Neural cell (in vitro differentiated cells): ENCODE measurements at regions not wholly inside any gene's neighbourhood (a gene's known extent, or its start where the extent isn't known, plus 50 kb on each side); places are given as distances from the start of the nearest gene placed in this dataset.

Experiments used
- H2AFZ ChIP-seq: fragments of 200-600, 300-800 bp; sonication (generic), shearing (Covaris generic); 2 replicates; pipeline ENCODE4 v1.6.0; 2014; ENCODE audit warnings: low read depth, mild to moderate bottlenecking, antibody characterized with exemption, low read length, moderate library complexity
- H3F3A ChIP-seq: fragments of 200-600 bp; shearing (Covaris generic); 2 replicates; pipeline ENCODE4 v1.6.1; 2016; ENCODE audit warnings: mild to moderate bottlenecking, moderate library complexity, mixed read lengths, antibody characterized with exemption, low read length; ENCODE audit not compliant: insufficient read depth, poor library complexity, severe bottlenecking
- H3K27ac ChIP-seq: fragments of 200-600, 300-800 bp; sonication (generic), shearing (Covaris generic); 2 replicates; pipeline ENCODE4 v1.5.1; 2014; ENCODE audit warnings: mild to moderate bottlenecking, low read length, moderate library complexity
- H3K27me3 ChIP-seq: fragments of 300-800, 200-600 bp; sonication (generic), shearing (Covaris generic); 2 replicates; pipeline ENCODE4 v1.6.0; 2014; ENCODE audit warnings: mild to moderate bottlenecking, low read depth, low read length, moderate library complexity; ENCODE audit not compliant: insufficient read depth
- H3K36me3 ChIP-seq: fragments of 300-800, 200-600 bp; sonication (generic), shearing (Covaris generic); 2 replicates; pipeline ENCODE4 v1.5.1; 2014; ENCODE audit warnings: mild to moderate bottlenecking, antibody characterized with exemption, low read length, moderate library complexity; ENCODE audit not compliant: insufficient read depth
- H3K4me2 ChIP-seq: fragments of 300-800, 200-600 bp; sonication (generic), shearing (Covaris generic); 2 replicates; pipeline ENCODE4 v1.6.0; 2014; ENCODE audit warnings: mild to moderate bottlenecking, low read length
- H3K4me3 ChIP-seq: fragments of 300-800, 200-600 bp; sonication (generic), shearing (Covaris generic); 2 replicates; pipeline ENCODE4 v1.5.1; 2014; ENCODE audit warnings: mild to moderate bottlenecking, low read length, moderate library complexity
- H3K79me2 ChIP-seq: fragments of 200-600 bp; shearing (Covaris generic); replicated peaks from 2 replicates; pipeline ENCODE4 v1.6.0; 2014; ENCODE audit warnings: mild to moderate bottlenecking, low read length, moderate library complexity; ENCODE audit not compliant: insufficient read depth
- H3K9ac ChIP-seq: fragments of 300-800, 200-600 bp; sonication (generic), shearing (Covaris generic); 2 replicates; pipeline ENCODE4 v1.6.1; 2016; ENCODE audit warnings: mild to moderate bottlenecking, low read length, mixed read lengths
- H3K9me2 ChIP-seq: fragments of 200-600 bp; shearing (Covaris generic); 2 replicates; pipeline ENCODE4 v1.6.1; 2016; ENCODE audit warnings: mild to moderate bottlenecking, low read length, mixed read lengths; ENCODE audit not compliant: insufficient read depth
- H3K9me3 ChIP-seq: fragments of 200-600, 300-800 bp; sonication (generic), shearing (Covaris generic); 2 replicates; pipeline ENCODE4 v1.6.1; 2016; ENCODE audit warnings: mild to moderate bottlenecking, mixed run types, low read length, moderate library complexity, mixed read lengths
- H4K20me1 ChIP-seq: fragments of 200-600 bp; shearing (Covaris generic); 2 replicates; pipeline ENCODE4 v1.6.1; 2016; ENCODE audit warnings: mild to moderate bottlenecking, mixed run types; ENCODE audit not compliant: insufficient read depth
- EP300 ChIP-seq: fragments of 450-650 bp; conservative IDR thresholded peaks from 2 replicates; pipeline ENCODE4 v1.6.1; 2014; ENCODE audit warnings: antibody characterized with exemption, mild to moderate bottlenecking, moderate library complexity; ENCODE audit not compliant: poor library complexity, severe bottlenecking
- EZH2 ChIP-seq: fragments of 200-600, 300-800 bp; shearing (Covaris generic), sonication (generic); IDR thresholded peaks from 2 replicates; pipeline ENCODE4 v1.6.1; 2014; ENCODE audit warnings: antibody characterized with exemption, low read length, borderline replicate concordance, mild to moderate bottlenecking; ENCODE audit not compliant: insufficient read depth, poor library complexity, severe bottlenecking
- MXI1 ChIP-seq: fragments of 450-650 bp; conservative IDR thresholded peaks from 2 replicates; pipeline ENCODE4 v1.6.1; 2014; ENCODE audit warnings: antibody characterized with exemption, mild to moderate bottlenecking; ENCODE audit not compliant: poor library complexity, severe bottlenecking
- POLR2AphosphoS5 ChIP-seq: IDR thresholded peaks from 2 replicates; pipeline ENCODE4 v1.6.1; 2012
- RAD21 ChIP-seq: fragments of 450-650 bp; conservative IDR thresholded peaks from 2 replicates; pipeline ENCODE4 v1.6.1; 2014; ENCODE audit warnings: antibody characterized with exemption, mild to moderate bottlenecking, moderate library complexity
- SMC3 ChIP-seq: fragments of 450-650 bp; conservative IDR thresholded peaks from 2 replicates; pipeline ENCODE4 v1.6.1; 2014; ENCODE audit warnings: antibody characterized with exemption, mild to moderate bottlenecking, moderate library complexity; ENCODE audit not compliant: poor library complexity
- TAF1 ChIP-seq: IDR thresholded peaks from 2 replicates; pipeline ENCODE4 v1.6.1; 2012; ENCODE audit warnings: low read depth
- TF ChIP-seq, protein P1 (sequence below): fragments of 450-650 bp; IDR thresholded peaks from 2 replicates; pipeline ENCODE4 v1.5.1; 2014; ENCODE audit warnings: antibody characterized with exemption, mild to moderate bottlenecking, moderate library complexity; ENCODE audit not compliant: poor library complexity, severe bottlenecking
- TF ChIP-seq, protein P2 (sequence below): IDR thresholded peaks from 2 replicates; pipeline ENCODE4 v1.6.1; 2012; ENCODE audit warnings: borderline replicate concordance

DNA sequence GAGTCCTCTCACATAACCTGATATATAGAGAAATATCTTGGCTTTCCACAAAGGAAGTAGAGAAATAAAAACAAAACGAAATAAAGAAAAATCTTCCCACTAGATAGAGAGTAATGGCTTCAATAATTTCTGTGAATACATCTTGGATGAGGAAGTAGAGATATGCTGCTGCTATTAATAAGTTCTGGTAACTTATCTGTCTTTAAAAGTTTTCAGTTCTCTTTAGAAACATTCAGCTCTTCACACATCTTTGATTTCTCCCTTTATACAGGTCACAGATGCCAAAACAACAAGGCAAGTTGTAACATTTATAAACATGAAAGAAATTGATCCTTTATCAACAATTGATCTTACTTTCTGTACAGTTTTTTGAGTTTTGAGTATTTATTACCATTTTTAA, 615.8 kb downstream of the TRAM1L1 start:
- Histone ChIP-seq H3K27me3 (no peaks in the 10 kb centered on the region), H2AFZ (no peak overlapping the region), H3K4me3 (no peak overlapping the region), H3F3A (no peaks in the 10 kb centered on the region), H3K4me2 (no peak overlapping the region), H3K9me3 (no peaks in the 10 kb centered on the region), H4K20me1 (no peaks in the 10 kb centered on the region), H3K36me3 (no peaks in the 10 kb centered on the region), H3K9me2 (no peaks in the 10 kb centered on the region), H3K9ac (no peak overlapping the region), H3K79me2 (no peaks in the 10 kb centered on the region), H3K27ac (no peak overlapping the region)
- TF ChIP-seq, protein P1, sequence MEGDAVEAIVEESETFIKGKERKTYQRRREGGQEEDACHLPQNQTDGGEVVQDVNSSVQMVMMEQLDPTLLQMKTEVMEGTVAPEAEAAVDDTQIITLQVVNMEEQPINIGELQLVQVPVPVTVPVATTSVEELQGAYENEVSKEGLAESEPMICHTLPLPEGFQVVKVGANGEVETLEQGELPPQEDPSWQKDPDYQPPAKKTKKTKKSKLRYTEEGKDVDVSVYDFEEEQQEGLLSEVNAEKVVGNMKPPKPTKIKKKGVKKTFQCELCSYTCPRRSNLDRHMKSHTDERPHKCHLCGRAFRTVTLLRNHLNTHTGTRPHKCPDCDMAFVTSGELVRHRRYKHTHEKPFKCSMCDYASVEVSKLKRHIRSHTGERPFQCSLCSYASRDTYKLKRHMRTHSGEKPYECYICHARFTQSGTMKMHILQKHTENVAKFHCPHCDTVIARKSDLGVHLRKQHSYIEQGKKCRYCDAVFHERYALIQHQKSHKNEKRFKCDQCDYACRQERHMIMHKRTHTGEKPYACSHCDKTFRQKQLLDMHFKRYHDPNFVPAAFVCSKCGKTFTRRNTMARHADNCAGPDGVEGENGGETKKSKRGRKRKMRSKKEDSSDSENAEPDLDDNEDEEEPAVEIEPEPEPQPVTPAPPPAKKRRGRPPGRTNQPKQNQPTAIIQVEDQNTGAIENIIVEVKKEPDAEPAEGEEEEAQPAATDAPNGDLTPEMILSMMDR = no peak
- no peak for TF ChIP-seq MXI1
- TF ChIP-seq TAF1 = no peak
- no peak for TF ChIP-seq SMC3
- no peak for TF ChIP-seq RAD21
- TF ChIP-seq, protein P2, sequence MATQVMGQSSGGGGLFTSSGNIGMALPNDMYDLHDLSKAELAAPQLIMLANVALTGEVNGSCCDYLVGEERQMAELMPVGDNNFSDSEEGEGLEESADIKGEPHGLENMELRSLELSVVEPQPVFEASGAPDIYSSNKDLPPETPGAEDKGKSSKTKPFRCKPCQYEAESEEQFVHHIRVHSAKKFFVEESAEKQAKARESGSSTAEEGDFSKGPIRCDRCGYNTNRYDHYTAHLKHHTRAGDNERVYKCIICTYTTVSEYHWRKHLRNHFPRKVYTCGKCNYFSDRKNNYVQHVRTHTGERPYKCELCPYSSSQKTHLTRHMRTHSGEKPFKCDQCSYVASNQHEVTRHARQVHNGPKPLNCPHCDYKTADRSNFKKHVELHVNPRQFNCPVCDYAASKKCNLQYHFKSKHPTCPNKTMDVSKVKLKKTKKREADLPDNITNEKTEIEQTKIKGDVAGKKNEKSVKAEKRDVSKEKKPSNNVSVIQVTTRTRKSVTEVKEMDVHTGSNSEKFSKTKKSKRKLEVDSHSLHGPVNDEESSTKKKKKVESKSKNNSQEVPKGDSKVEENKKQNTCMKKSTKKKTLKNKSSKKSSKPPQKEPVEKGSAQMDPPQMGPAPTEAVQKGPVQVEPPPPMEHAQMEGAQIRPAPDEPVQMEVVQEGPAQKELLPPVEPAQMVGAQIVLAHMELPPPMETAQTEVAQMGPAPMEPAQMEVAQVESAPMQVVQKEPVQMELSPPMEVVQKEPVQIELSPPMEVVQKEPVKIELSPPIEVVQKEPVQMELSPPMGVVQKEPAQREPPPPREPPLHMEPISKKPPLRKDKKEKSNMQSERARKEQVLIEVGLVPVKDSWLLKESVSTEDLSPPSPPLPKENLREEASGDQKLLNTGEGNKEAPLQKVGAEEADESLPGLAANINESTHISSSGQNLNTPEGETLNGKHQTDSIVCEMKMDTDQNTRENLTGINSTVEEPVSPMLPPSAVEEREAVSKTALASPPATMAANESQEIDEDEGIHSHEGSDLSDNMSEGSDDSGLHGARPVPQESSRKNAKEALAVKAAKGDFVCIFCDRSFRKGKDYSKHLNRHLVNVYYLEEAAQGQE = no peak
- TF ChIP-seq POLR2AphosphoS5 = no peak
- TF ChIP-seq EZH2 = no peak
- no peak for TF ChIP-seq EP300

DNA sequence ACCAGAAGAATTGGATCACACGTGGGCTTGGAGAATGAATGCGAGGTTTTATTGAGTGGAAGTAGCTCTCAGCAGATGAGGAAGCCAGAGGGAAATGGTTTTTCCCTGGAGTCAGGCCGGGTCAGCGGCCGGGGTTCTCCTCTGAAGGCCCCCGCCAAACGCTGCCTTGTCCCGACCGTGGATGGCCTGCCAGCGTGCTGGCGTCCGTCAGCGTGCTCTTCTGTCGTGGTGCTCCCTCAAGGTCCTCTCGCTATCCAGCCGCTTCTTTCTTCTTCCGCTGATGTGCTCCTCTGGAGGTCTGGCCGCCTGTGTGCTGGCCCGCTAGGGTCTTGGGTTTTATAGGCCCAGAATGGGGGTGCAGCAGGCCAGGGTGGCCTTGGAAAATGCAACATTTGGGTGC, 632.2 kb downstream of the TRAM1L1 start:
- Histone ChIP-seq H3K4me3 (no peak overlapping the region), H3F3A (no peaks in the 10 kb centered on the region), H3K9me3 (no peaks in the 10 kb centered on the region), H3K79me2 (no peaks in the 10 kb centered on the region), H3K9ac (no peak overlapping the region), H3K27me3 (no peaks in the 10 kb centered on the region), H3K27ac (no peak overlapping the region), H3K4me2 (no peak overlapping the region), H3K9me2 (no peaks in the 10 kb centered on the region), H4K20me1 (no peaks in the 10 kb centered on the region), H3K36me3 (no peaks in the 10 kb centered on the region), H2AFZ (no peak overlapping the region)
- TF ChIP-seq, protein P1 = no peak
- TF ChIP-seq MXI1 (no peak), SMC3 (no peak), TAF1 (no peak), POLR2AphosphoS5 (no peak), EP300 (no peak), RAD21 (no peak), EZH2 (no peak)
- TF ChIP-seq, protein P2 = no peak
